SK-N-MC (cell line): ENCODE measurements at regions not wholly inside any gene's neighbourhood (a gene's known extent, or its start where the extent isn't known, plus 50 kb on each side); places are given as distances from the start of the nearest gene placed in this dataset.

Source experiments
- EZH2 ChIP-seq: fragments of 200-600 bp; sonication (generic); IDR thresholded peaks from one replicate; pipeline ENCODE4 v1.6.1; 2017; ENCODE audit warnings: antibody characterized with exemption
- FOXP2 ChIP-seq: optimal IDR thresholded peaks from 2 replicates; pipeline ENCODE3; 2011; ENCODE audit warnings: mild to moderate bottlenecking, moderate library complexity; ENCODE audit not compliant: insufficient read depth; ENCODE audit errors: extremely low read length, control extremely low read depth
- POLR2AphosphoS5 ChIP-seq: IDR thresholded peaks from 2 replicates; pipeline ENCODE4 v1.6.1; 2012; ENCODE audit warnings: mild to moderate bottlenecking, low read depth, low read length, borderline replicate concordance

DNA sequence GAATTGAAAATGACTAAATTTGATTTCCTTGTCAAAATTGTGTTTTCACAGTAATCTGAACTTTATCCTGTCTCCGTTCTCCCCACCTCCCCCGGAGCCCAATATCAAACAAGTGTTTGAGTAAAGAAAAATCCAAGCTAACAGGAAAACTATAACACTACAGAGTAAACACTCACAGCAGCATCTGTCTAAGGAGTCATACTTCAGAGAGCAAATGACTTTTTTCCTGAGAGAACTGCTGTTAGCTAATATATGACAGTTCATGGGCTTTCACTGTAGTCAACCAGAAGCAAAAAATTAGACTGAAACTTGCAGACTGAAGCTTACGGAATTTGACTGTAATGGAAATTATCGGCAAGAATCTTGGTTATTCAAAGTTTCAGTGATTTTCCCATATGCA lies 321.7 kb downstream of the ANKRD50 start:
- TF ChIP-seq EZH2, result no peak
- TF ChIP-seq POLR2AphosphoS5, result no peak
- no peak for TF ChIP-seq FOXP2
